Esophagus muscularis mucosa (tissue), 4 donors: ENCODE measurements at regions not wholly inside any gene's neighbourhood (a gene's known extent, or its start where the extent isn't known, plus 50 kb on each side); places are given as distances from the start of the nearest gene placed in this dataset.

Source experiments
- DNase-seq: peaks from one replicate; pipeline ENCODE4 v3.0.0-alpha.2; 2017; ENCODE audit errors: extremely low spot score
- H3K27ac ChIP-seq, 4 donors: fragments of 200-600 bp; sonication (generic); replicated peaks in 1 of 4; 1 replicate in 3 of 4; 2 replicates in 1 of 4; pipeline ENCODE4 v1.5.1; 2016 to 2019; ENCODE audit warnings: mild to moderate bottlenecking in 1 of 4
- H3K27me3 ChIP-seq, 4 donors: fragments of 200-600 bp; sonication (generic); one replicate each; pipeline versions ENCODE4 v1.5.1 to v1.6.0; 2016 to 2019
- H3K36me3 ChIP-seq, 4 donors: fragments of 200-600 bp; sonication (generic); one replicate each; pipeline ENCODE4 v1.5.1; 2016 to 2019
- H3K4me1 ChIP-seq, 4 donors: fragments of 200-600 bp; sonication (generic); one replicate each; pipeline ENCODE4 v1.5.1; 2016 to 2019
- H3K4me3 ChIP-seq, 4 donors: fragments of 200-600 bp; sonication (generic); 1 replicate in 2 of 4; 2 replicates in 2 of 4; pipeline ENCODE4 v1.5.1; 2016 to 2019; ENCODE audit warnings: mild to moderate bottlenecking in 4 of 4, moderate library complexity in 1 of 4
- H3K9me3 ChIP-seq, 4 donors: fragments of 200-600 bp; sonication (generic); 1 replicate in 3 of 4; 2 replicates in 1 of 4; pipeline ENCODE4 v1.5.1; 2016 to 2019
- EP300 ChIP-seq: sonication (generic); formaldehyde crosslinking; IDR thresholded peaks from one replicate; pipeline ENCODE4 v1.6.1; 2017; ENCODE audit warnings: antibody characterized with exemption
- POLR2A ChIP-seq: fragments of 450-650 bp; IDR thresholded peaks from one replicate; pipeline ENCODE4 v1.6.1; 2017; ENCODE audit warnings: antibody characterized with exemption, moderate library complexity, mild to moderate bottlenecking, low read depth
- POLR2AphosphoS5 ChIP-seq, 2 donors: sonication (generic); formaldehyde crosslinking; IDR thresholded peaks; one replicate each; pipeline ENCODE4 v1.6.1; 2017; ENCODE audit warnings: antibody characterized with exemption in 2 of 2
- WGBS: methylation state at CpG from one replicate; pipeline ENCODE4 v1.1.5; 2018; 5-methylcytosine and 5-hydroxymethylcytosine counted together
- intact Hi-C: fragments of 100-400 bp; cut with DNase I; formaldehyde crosslinking; loops from one replicate; pipeline ENCODE4 v1.15.1; 2023
- TF ChIP-seq, protein P1 (sequence below), 3 experiments: fragments of 200-600 bp in 2 of 3; fragments of 450-650 bp in 1 of 3; sonication (generic) in 2 of 3; IDR thresholded peaks; one replicate each; pipeline ENCODE4 v1.5.1; 2017 to 2019; ENCODE audit warnings: antibody characterized with exemption in 3 of 3, mild to moderate bottlenecking in 2 of 3, moderate library complexity in 1 of 3

DNA sequence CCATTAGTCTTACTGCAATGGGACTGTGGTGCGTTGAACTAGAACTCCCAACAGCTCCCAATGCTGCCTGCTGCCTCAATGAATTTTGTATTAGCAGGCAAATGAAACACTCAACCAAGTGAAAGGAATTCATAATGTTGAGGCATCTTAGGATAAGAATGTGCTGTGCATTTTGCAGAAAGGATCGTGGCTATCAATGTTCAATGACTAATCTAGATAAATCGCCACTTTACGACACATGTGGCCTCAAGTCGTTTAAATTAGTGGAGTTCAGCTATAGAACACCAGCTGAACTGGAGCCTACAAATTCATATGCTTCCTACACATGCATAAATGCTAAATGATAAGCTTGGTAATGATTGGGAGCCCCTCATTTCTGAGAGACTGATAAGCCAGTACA lies 318.4 kb downstream of the PSAT1 start:
- no peak overlapping the region for H3K4me3 ChIP-seq
- H3K4me1 ChIP-seq, result no peaks in the 10 kb centered on the region
- H3K9me3 ChIP-seq, result no peaks in the 10 kb centered on the region
- no peaks in the 10 kb centered on the region for H3K36me3 ChIP-seq
- WGBS, result 92% methylated on average over 5 of the region's 5 CpGs
- DNase-seq, result no peak
- intact Hi-C loops, result no loop called here
- H3K27me3 ChIP-seq, result no peaks in the 10 kb centered on the region
- TF ChIP-seq POLR2A, result no peak
- TF ChIP-seq POLR2AphosphoS5 (IDR thresholded peaks at IDR 0.05), result no peak
- TF ChIP-seq EP300, result no peak
- no peak overlapping the region for H3K27ac ChIP-seq

DNA sequence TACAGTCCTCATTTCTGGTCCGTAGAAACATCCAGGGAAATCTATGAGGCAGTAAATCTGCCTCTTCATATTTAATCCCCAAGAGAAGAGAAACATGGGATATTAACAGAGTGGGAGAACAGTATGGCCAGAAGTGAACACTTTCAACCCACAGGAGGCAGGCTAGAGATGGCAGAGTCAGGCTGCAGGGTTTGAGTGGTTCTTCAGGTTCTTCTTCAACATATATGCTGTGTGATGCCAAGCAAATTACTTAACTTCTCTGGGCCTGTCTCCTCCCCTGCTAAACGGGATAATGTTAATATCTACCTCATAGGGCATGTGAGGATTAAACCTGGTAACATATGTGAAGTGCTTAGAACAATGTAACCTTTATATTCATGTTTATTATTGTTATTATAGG lies 321.8 kb downstream of the PSAT1 start:
- WGBS, result 60% methylated on average over 2 of the region's 2 CpGs
- DNase-seq, result peak; percentile 45
- Histone ChIP-seq H3K27ac (no peak overlapping the region), H3K4me3 (no peak overlapping the region), H3K27me3 (no peaks in the 10 kb centered on the region), H3K9me3 (no peaks in the 10 kb centered on the region), H3K36me3 (no peaks in the 10 kb centered on the region), H3K4me1 (no peaks in the 10 kb centered on the region)
- intact Hi-C loops, result no loop called here
- TF ChIP-seq, protein P1, sequence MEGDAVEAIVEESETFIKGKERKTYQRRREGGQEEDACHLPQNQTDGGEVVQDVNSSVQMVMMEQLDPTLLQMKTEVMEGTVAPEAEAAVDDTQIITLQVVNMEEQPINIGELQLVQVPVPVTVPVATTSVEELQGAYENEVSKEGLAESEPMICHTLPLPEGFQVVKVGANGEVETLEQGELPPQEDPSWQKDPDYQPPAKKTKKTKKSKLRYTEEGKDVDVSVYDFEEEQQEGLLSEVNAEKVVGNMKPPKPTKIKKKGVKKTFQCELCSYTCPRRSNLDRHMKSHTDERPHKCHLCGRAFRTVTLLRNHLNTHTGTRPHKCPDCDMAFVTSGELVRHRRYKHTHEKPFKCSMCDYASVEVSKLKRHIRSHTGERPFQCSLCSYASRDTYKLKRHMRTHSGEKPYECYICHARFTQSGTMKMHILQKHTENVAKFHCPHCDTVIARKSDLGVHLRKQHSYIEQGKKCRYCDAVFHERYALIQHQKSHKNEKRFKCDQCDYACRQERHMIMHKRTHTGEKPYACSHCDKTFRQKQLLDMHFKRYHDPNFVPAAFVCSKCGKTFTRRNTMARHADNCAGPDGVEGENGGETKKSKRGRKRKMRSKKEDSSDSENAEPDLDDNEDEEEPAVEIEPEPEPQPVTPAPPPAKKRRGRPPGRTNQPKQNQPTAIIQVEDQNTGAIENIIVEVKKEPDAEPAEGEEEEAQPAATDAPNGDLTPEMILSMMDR (IDR thresholded peaks at IDR 0.05), result no peak
- TF ChIP-seq POLR2A, result no peak
- no peak for TF ChIP-seq POLR2AphosphoS5 (IDR thresholded peaks at IDR 0.05)
- no peak for TF ChIP-seq EP300

DNA sequence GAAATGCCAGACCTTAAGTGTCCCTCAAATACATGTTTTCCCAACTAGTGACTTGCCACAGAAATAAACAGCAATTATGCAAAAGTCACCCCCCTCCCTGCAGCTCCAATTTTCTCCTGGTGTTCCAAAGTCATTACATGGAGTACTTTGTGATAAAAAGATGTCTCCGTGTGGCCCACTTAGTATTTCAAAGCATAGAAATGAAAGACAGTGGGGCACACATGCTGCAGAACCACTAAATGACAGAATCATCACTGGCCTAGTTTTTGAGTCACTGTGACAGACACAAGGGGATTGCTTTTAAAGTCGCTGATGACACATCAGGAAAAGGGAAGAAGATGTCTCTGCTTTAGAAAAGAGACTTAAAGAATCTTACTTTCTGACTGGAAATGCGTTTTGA lies 323.4 kb downstream of the PSAT1 start:
- no peaks in the 10 kb centered on the region for H3K4me1 ChIP-seq
- H3K36me3 ChIP-seq, result no peaks in the 10 kb centered on the region
- WGBS, result 81% methylated on average over 3 of the region's 3 CpGs
- H3K4me3 ChIP-seq, result no peak overlapping the region
- intact Hi-C loops, result no loop called here
- no peak overlapping the region for H3K27ac ChIP-seq
- DNase-seq, result peak; percentile 62
- no peak for TF ChIP-seq POLR2A
- no peak for TF ChIP-seq EP300
- no peak for TF ChIP-seq POLR2AphosphoS5 (IDR thresholded peaks at IDR 0.05)
- TF ChIP-seq, protein P1 (IDR thresholded peaks at IDR 0.05), result no peak
- no peaks in the 10 kb centered on the region for H3K9me3 ChIP-seq
- H3K27me3 ChIP-seq, result no peaks in the 10 kb centered on the region

DNA sequence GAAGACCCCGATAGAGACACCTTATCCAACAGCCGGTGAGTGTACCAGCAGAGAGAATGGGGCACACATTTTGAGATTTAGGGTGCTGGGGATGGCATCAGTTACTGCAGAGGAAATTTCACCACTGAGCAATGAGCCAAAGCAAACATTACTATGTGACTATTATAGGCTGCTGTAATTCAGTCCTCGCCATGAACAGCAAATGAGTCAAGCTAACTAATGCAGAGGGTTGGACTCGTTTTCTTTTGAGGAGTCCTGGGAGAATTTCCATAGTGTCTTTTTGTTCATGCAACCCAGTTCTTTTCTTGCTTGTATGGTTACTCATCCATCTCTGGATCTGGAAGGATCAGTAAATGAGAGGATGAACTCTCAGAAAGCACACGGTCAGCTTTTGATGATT lies 323.8 kb downstream of the PSAT1 start:
- Histone ChIP-seq H3K36me3 (no peaks in the 10 kb centered on the region), H3K4me3 (no peak overlapping the region), H3K27ac (no peak overlapping the region), H3K9me3 (no peaks in the 10 kb centered on the region), H3K4me1 (no peaks in the 10 kb centered on the region), H3K27me3 (no peaks in the 10 kb centered on the region)
- 86% methylated on average over 5 of the region's 5 CpGs for WGBS
- TF ChIP-seq POLR2AphosphoS5 (IDR thresholded peaks at IDR 0.05) (no peak), POLR2A (no peak), EP300 (no peak)
- TF ChIP-seq, protein P1 (IDR thresholded peaks at IDR 0.05), result no peak
- peak; percentile 45 for DNase-seq
- intact Hi-C loops, result no loop called here

DNA sequence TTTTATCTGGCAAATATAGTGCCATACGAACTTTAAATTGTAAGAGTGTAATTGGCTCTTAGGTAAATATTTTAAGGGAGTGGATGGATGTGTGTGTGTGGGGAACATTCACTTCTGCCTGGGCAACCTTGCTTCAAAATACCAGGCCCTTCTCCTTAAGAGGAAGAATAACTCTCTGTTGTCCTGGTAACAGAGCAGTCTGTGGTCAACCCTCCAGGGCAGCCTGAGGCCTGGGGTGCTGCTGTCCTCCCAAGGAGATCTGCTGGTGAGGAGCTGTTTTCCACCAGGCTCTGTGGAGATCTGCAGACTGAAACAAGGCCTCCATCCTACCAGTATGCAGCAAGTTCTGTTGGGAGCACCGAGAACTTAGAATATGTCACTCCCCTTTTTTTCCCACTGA lies 325.2 kb downstream of the PSAT1 start:
- Histone ChIP-seq H3K4me1 (no peaks in the 10 kb centered on the region), H3K27ac (no peak overlapping the region), H3K27me3 (no peaks in the 10 kb centered on the region), H3K4me3 (no peak overlapping the region), H3K9me3 (no peaks in the 10 kb centered on the region), H3K36me3 (no peaks in the 10 kb centered on the region)
- WGBS, result 92% methylated on average over 2 of the region's 2 CpGs
- intact Hi-C loops, result no loop called here
- DNase-seq, result no peak
- TF ChIP-seq, protein P1 (IDR thresholded peaks at IDR 0.05), result no peak
- no peak for TF ChIP-seq EP300
